ENCODE measurements at regions not wholly inside any gene's neighbourhood (a gene's known extent, or its start where the extent isn't known, plus 50 kb on each side); places are given as distances from the start of the nearest gene placed in this dataset.

GRCh38 chr14:35971965-35972630 is 146.0 kb downstream of the BRMS1L start:
- TF ChIP-seq CREB5 (CRISPR knock-in tag; IDR thresholded peaks at IDR 0.05; ENCODE audit: low read depth) (no peak), CSDC2 (CRISPR knock-in tag; IDR thresholded peaks at IDR 0.05) (no peak), PATZ1 (CRISPR knock-in tag; IDR thresholded peaks at IDR 0.05; ENCODE audit: borderline replicate concordance) (no peak), ZFP3 (CRISPR knock-in tag; IDR thresholded peaks at IDR 0.05) (no peak), ZFP30 (CRISPR knock-in tag; IDR thresholded peaks at IDR 0.05) (no peak), ZC3H10 (CRISPR knock-in tag; IDR thresholded peaks at IDR 0.05) (no peak), ZNF565 (CRISPR knock-in tag; conservative IDR thresholded peaks at IDR 0.05; ENCODE audit: low read depth) (no peak), POU6F1 (CRISPR knock-in tag; IDR thresholded peaks at IDR 0.05; ENCODE audit: borderline replicate concordance, low read depth) (no peak), CSRNP3 (CRISPR knock-in tag; IDR thresholded peaks at IDR 0.05) (no peak)
